Breast epithelium (tissue), 3 donors: ENCODE measurements at regions not wholly inside any gene's neighbourhood (a gene's known extent, or its start where the extent isn't known, plus 50 kb on each side); places are given as distances from the start of the nearest gene placed in this dataset.

ENCODE experiments used
- CTCF ChIP-seq, 3 donors: fragments of 450-650 bp; IDR thresholded peaks; one replicate each; pipeline ENCODE4 v1.5.1; 2016 to 2017; ENCODE audit warnings: antibody characterized with exemption in 3 of 3, mild to moderate bottlenecking in 3 of 3, moderate library complexity in 3 of 3
- POLR2A ChIP-seq: fragments of 450-650 bp; IDR thresholded peaks from one replicate; pipeline ENCODE4 v1.6.1; 2016; ENCODE audit warnings: antibody characterized with exemption, mild to moderate bottlenecking, moderate library complexity
- POLR2AphosphoS5 ChIP-seq, 3 donors: sonication (generic); formaldehyde crosslinking; IDR thresholded peaks; one replicate each; pipeline ENCODE4 v1.6.1; 2017; ENCODE audit warnings: antibody characterized with exemption in 3 of 3

GRCh38 chr10:124307591-124307990 is 111.1 kb downstream of the OAT start:
- TF ChIP-seq POLR2A (no peak), CTCF (IDR thresholded peaks at IDR 0.05) (no peak), POLR2AphosphoS5 (IDR thresholded peaks at IDR 0.05) (no peak)
